ENCODE measurements at regions not wholly inside any gene's neighbourhood (a gene's known extent, or its start where the extent isn't known, plus 50 kb on each side); places are given as distances from the start of the nearest gene placed in this dataset.

GRCh38 chr20:39698752-39699151, 736.6 kb downstream of the DHX35 start:
- DNase-seq (ENCODE audit: low read depth): peak; percentile 53
- in situ Hi-C loops (cut with HindIII; ENCODE audit: low sequenced_read_pairs): no loop called here
- no peak for TF ChIP-seq CTCF (IDR thresholded peaks at IDR 0.05; ENCODE audit: low read depth, low read length, missing control alignments)
- no peak overlapping the region for H3K4me3 ChIP-seq (ENCODE audit: low read depth, low read length)

GRCh38 chr20:39691151-39691862, 729.2 kb downstream of the DHX35 start:
- no peak overlapping the region for H3K4me3 ChIP-seq (ENCODE audit: low read depth, low read length)
- TF ChIP-seq CTCF (IDR thresholded peaks at IDR 0.05; ENCODE audit: low read depth, low read length, missing control alignments): no peak
- DNase-seq (ENCODE audit: low read depth): no peak
- in situ Hi-C loops (cut with HindIII; ENCODE audit: low sequenced_read_pairs): no loop called here

GRCh38 chr20:39676857-39677391, 714.8 kb downstream of the DHX35 start:
- in situ Hi-C loops (cut with HindIII; ENCODE audit: low sequenced_read_pairs): no loop called here
- no peak for DNase-seq (ENCODE audit: low read depth)
- no peak for TF ChIP-seq CTCF (IDR thresholded peaks at IDR 0.05; ENCODE audit: low read depth, low read length, missing control alignments)
- no peak overlapping the region for H3K4me3 ChIP-seq (ENCODE audit: low read depth, low read length)

- TF ChIP-seq CTCF (IDR thresholded peaks at IDR 0.05; ENCODE audit: low read depth, low read length, missing control alignments): no peak
- no peak overlapping the region for H3K4me3 ChIP-seq (ENCODE audit: low read depth, low read length)
- in situ Hi-C loops (cut with HindIII; ENCODE audit: low sequenced_read_pairs): no loop called here
- DNase-seq (ENCODE audit: low read depth): no peak
Observed at GRCh38 chr20:39676241-39676640, 714.1 kb downstream of the DHX35 start.

- TF ChIP-seq CTCF (IDR thresholded peaks at IDR 0.05; ENCODE audit: low read depth, low read length, missing control alignments): no peak
- no peak overlapping the region for H3K4me3 ChIP-seq (ENCODE audit: low read depth, low read length)
- in situ Hi-C loops (cut with HindIII; ENCODE audit: low sequenced_read_pairs): no loop called here
- DNase-seq (ENCODE audit: low read depth): no peak
Observed at GRCh38 chr20:39674842-39675241, 712.7 kb downstream of the DHX35 start.

GRCh38 chr20:39670988-39671387, 708.8 kb downstream of the DHX35 start:
- no peak for TF ChIP-seq CTCF (IDR thresholded peaks at IDR 0.05; ENCODE audit: low read depth, low read length, missing control alignments)
- in situ Hi-C loops (cut with HindIII; ENCODE audit: low sequenced_read_pairs): no loop called here
- no peak overlapping the region for H3K4me3 ChIP-seq (ENCODE audit: low read depth, low read length)
- no peak for DNase-seq (ENCODE audit: low read depth)
